Stimulated activated CD4-positive, alpha-beta T cell treated with anti-CD3 and anti-CD28 coated beads, Interleukin-12 subunit alpha, Interleukin-12 subunit beta, amount 100 ng/mL, for 4 hours (primary cell): ENCODE measurements at regions not wholly inside any gene's neighbourhood (a gene's known extent, or its start where the extent isn't known, plus 50 kb on each side); places are given as distances from the start of the nearest gene placed in this dataset.

Experiments
- DNase-seq: peaks from one replicate; pipeline ENCODE4 v3.0.0-alpha.2; 2020

DNA sequence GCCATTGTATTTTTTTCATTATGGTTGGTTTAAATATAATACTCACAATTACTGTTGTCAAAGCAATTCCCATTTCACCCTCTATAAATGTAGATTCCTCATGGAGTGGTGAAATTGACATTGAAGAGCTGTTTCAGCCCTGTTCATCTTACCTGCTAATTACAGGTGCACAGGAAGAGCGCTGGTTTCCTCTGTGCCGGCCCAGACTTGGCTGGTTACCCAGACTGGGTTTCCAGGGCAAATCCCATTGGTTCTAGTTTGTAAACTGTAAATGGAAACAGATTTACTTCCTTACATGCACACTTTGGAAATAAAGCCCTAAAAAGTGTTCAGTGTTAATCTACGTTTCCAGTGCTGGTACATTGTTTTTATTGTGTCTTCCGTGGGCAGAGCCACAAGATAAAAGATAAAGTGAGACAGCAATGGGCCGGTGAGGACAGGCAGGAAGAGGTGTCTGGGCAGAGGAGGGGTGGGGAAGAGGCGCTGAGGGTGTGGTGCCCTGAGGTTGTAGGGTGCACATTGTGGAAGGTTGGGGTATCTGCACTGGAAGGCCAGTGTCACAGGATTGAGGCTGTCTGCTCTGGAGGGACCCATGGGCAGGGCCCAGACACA is 71.6 kb upstream of the ZPBP start:
- no peak for DNase-seq

DNA sequence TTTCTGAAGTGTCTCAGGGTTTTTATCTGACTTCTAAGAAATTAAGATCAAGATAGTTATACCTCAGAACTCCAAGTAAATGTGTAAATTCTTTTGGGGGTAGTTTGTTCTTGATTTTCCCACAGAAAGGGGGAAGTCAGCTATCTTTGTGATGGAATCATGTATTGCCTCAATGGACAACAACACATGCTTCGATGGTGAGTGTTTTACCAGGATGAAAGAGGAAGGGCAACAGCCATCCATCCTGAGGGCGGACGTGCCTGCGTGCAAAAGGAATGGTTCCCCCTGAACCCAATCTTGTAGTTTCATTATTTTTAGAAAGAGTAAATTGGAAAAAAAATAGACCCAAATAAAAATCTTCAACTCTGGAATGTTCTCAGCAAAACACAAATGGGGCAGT is 67.2 kb upstream of the ZPBP start:
- no peak for DNase-seq

GRCh38 chr7:50159154-50159553 is 66.1 kb upstream of the ZPBP start:
- DNase-seq: no peak

GRCh38 chr7:50156706-50157105 is 63.7 kb upstream of the ZPBP start:
- DNase-seq: no peak

GRCh38 chr7:50156163-50156562 is 63.1 kb upstream of the ZPBP start:
- DNase-seq: no peak

DNA sequence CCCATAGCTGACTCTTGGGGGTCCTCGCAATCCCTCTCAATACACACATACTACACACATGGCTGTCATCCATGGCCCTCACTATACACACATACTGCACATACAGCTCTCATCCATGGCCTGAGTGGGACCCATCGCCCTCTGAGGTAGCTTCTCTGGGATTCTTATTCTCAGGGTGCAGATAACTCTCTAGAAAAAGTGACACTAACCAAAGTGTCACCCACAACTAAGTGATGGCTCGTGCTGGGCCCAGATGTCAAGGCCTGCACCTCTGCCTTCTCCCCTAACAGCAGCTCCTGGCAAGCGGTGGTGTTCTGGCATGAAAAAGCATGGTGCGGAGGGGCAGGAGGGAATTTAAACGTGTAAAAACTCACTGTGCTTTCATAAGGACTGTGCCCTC is 62.7 kb upstream of the ZPBP start:
- DNase-seq: no peak

- DNase-seq: no peak
These were observed 60.9 kb upstream of the ZPBP start for GRCh38 chr7:50153995-50154394.

- no peak for DNase-seq
These were observed 60.1 kb upstream of the ZPBP start for GRCh38 chr7:50153148-50153547.

DNA sequence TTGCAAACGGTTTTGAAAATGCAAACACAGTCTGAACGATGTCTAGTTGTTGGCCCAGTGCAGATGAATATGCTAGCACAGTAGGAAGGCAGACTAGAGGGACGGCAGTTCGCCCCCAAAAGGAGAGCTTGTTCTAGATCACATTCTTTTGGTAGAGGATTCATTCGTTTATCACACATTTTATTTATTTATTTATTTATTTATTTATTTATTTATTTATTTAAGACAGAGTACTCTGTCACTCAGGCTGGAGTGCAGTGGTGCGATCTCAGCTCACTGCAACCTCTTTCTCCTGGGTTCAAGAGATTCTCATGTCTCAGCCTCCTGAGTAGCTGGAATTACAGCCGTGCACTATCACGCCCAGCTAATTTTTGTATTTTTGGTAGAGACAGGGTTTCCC is 59.4 kb upstream of the ZPBP start:
- no peak for DNase-seq

DNA sequence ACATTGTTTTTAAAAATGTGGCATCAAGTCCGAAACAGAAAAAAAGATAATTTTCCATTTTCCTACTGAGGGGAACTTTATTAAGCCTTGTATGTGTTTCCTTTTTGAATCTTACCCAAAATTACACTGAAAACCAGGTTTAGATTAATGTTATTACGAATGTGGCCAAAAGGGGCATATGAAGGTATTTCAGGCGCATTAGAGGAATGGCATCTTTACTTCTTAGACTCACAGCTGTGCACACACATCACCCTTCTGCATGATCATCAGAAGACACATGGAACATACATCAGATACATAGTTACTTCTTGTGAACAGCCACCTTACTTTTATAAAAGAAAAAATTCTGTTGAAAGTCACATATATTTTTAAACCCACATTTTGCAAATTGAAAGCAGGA is 58.6 kb upstream of the ZPBP start:
- DNase-seq: no peak

DNA sequence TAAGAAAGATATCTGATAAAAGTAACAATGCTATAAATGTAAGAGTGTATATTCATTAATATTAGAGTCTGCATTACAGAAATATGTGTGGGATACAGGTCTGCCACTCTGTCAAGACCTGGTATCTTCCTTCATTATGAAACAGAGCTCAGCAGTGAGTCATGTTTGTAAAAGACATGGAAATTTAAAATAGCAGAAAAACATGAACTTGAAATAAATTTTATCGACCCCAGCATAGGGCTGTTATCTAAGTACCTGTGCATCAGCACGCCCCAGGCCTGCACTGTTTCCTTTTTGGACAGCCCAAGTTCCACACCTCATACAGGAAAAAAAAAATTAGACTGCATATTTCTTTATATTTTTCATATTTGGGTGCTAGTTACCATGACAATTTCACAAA is 58.0 kb upstream of the ZPBP start:
- DNase-seq: no peak

- no peak for DNase-seq
These were observed 56.3 kb upstream of the ZPBP start for GRCh38 chr7:50149369-50149768.

DNA sequence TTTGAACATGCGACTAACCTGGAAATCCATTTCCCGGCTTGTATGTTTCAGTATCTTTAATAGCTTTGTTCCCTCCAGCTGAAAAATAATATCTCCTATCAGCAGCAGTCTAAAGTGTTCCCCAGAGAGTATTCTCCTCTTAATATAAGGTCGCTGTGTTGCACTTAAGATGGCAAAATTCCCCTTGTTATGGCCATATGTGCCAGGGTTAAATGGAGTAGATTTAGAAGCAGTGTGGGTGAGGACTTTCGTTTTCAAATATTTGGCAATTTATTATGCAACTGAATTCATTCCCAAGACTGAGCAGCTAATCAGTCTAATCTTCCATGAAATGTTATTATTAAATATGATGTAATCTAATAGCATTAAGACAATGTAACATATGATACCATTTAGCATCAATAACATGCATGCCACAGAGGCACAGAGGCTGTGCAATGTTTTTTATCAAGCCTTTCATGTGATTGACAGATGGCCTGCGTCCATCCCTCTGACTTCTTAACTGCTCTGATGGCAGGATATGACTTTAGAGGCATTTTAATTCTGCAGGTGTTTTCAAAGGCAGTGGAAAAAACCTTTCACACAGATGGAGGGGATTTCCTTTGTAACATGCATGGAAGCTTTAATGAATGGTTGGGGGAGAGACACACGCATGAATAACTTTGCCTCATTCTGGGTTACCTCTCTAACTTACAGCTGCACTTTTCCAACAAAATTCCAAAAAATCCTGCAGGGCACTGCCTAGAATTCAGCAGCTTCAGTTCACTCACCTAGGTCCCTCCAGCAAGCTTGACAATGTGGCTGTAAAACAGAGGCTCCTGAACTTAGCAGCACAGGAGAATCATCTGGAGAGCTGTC is 55.1 kb upstream of the ZPBP start:
- no peak for DNase-seq

- no peak for DNase-seq
These were observed 53.6 kb upstream of the ZPBP start for GRCh38 chr7:50146692-50147091.

DNA sequence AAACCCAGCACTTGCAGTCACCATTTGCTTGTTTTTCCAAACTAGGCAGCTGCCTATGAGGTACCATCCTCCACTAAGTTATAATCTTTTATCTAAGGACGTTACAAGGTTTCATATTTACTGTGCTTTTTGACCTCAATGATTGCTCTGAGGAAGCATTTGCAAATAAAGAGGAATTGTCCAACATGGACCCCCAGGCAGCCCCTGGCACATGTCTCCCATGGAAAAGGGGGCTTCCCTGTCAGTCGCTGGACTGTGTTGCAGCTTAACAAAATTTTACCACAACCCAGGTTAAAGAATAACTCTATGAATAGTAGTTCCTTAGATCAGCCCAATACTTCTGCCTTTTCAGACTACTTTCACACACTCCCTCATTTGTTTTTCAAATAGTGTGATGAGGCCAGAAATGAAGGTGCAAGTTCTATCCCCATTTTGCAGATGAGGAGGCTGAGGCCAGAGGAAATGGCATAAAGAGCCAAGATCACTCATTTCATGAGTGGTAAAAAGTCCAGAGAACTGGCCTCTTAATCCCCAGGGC is 52.8 kb upstream of the ZPBP start:
- DNase-seq: no peak

DNA sequence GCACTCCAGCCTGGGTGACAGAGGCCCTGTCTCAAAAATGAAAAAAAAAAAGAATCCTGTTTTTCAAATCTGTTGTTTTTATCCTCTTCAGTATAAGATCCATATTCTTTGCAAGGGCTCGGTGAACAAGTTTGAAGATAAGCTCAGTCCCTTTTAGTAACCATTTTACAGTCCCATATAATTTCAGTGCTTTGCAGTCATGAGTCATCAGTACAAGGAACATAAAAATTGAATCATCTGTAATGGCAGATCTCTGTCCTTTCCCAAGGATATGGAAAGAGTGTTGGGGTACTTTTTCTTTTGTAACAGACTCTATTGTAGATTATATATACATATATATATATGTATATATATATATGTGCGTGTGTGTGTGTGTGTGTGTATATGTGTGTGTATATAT is 52.2 kb upstream of the ZPBP start:
- no peak for DNase-seq
